Endothelial cell of umbilical vein (primary cell): ENCODE measurements at regions not wholly inside any gene's neighbourhood (a gene's known extent, or its start where the extent isn't known, plus 50 kb on each side); places are given as distances from the start of the nearest gene placed in this dataset.

Experiments used
- BruUV-seq: library from RNA; stranded (reverse); fragments of 400-500 nt; replicated peaks from 2 replicates; lab custom pipeline; 2021; lab: Mats Ljungman, UMichigan
- CTCF ChIA-PET: fragments of 300-600, 350-600 bp; sonication (Branson Sonifier 250); formaldehyde crosslinking; loops from one replicate; lab custom pipeline; 2021; ENCODE audit warnings: antibody characterized with exemption, inconsistent platforms; lab: Charles Lee
- POLR2A ChIA-PET: fragments of 300-600, 350-600 bp; sonication (Branson Sonifier 250); formaldehyde crosslinking; loops from one replicate; lab custom pipeline; 2021; ENCODE audit warnings: antibody characterized with exemption, inconsistent platforms; lab: Charles Lee
- DNase-seq: peaks from one replicate; pipeline ENCODE4 v3.0.0-alpha.2; 2011; ENCODE audit warnings: low read depth, low spot score
- FAIRE-seq: peaks from 2 replicates; lab custom pipeline; 2011; peaks lifted over from hg19 to GRCh38; lab: Jason Lieb, UNC
- H2AFZ ChIP-seq: 2 replicates; pipeline ENCODE4 v1.6.0; 2012; ENCODE audit warnings: low read depth, low read length, control low read depth, inconsistent platforms
- H3K27ac ChIP-seq: 2 replicates; pipeline ENCODE4 v1.5.1; 2011; ENCODE audit warnings: low read depth, mild to moderate bottlenecking, control low read depth, low read length, moderate library complexity; ENCODE audit not compliant: insufficient read depth
- H3K27me3 ChIP-seq, 2 experiments: 2 replicates each; pipeline versions ENCODE4 v1.6.0 to v1.6.1; 2011; ENCODE audit warnings: low read length in 2 of 2, mixed read lengths in 1 of 2; ENCODE audit not compliant: control insufficient read depth in 2 of 2, insufficient read depth in 2 of 2
- H3K36me3 ChIP-seq, 2 experiments: 2 replicates in 1 of 2; 3 replicates in 1 of 2; pipeline ENCODE4 v1.5.1; 2011; ENCODE audit warnings: low read length in 2 of 2, mild to moderate bottlenecking in 1 of 2, moderate library complexity in 1 of 2; ENCODE audit not compliant: control insufficient read depth in 2 of 2, insufficient read depth in 2 of 2; ENCODE audit errors: extremely low read depth in 1 of 2
- H3K4me1 ChIP-seq: 3 replicates; pipeline ENCODE4 v1.5.1; 2011; ENCODE audit warnings: mild to moderate bottlenecking, low read length; ENCODE audit not compliant: control insufficient read depth, insufficient read depth; ENCODE audit errors: extremely low read depth
- H3K4me2 ChIP-seq: 2 replicates; pipeline ENCODE4 v1.6.1; 2011; ENCODE audit warnings: low read length, control low read depth, mixed read lengths; ENCODE audit not compliant: insufficient read depth
- H3K4me3 ChIP-seq, 3 experiments: fragments of 200-600 bp in 1 of 3; sonication (generic), shearing (Covaris generic) in 1 of 3; replicated peaks in 1 of 3; 2 replicates each; pipeline ENCODE4 v1.5.1; 2011 to 2016; ENCODE audit warnings: control low read depth in 3 of 3, low read length in 3 of 3, mild to moderate bottlenecking in 2 of 3, inconsistent platforms in 1 of 3, low read depth in 1 of 3, moderate library complexity in 1 of 3; ENCODE audit not compliant: insufficient read depth in 1 of 3
- H3K79me2 ChIP-seq: 2 replicates; pipeline ENCODE4 v1.6.0; 2012; ENCODE audit warnings: low read length, inconsistent platforms; ENCODE audit not compliant: control insufficient read depth, insufficient read depth
- H3K9ac ChIP-seq: replicated peaks from 2 replicates; pipeline ENCODE3; 2011; ENCODE audit warnings: low read length, control low read depth; ENCODE audit not compliant: insufficient read depth; ENCODE audit errors: extremely low read depth
- H3K9me1 ChIP-seq: replicated peaks from 3 replicates; pipeline ENCODE4 v1.6.0; 2011; ENCODE audit warnings: mild to moderate bottlenecking, low read length; ENCODE audit not compliant: control insufficient read depth, insufficient read depth; ENCODE audit errors: extremely low read depth
- H3K9me3 ChIP-seq: replicated peaks from 2 replicates; pipeline ENCODE4 v1.5.1; 2012; ENCODE audit warnings: low read length, inconsistent platforms; ENCODE audit not compliant: control insufficient read depth, insufficient read depth
- H4K20me1 ChIP-seq: replicated peaks from 2 replicates; pipeline ENCODE3; 2011; ENCODE audit warnings: mild to moderate bottlenecking, low read length; ENCODE audit not compliant: control insufficient read depth, insufficient read depth; ENCODE audit errors: extremely low read depth
- EZH2 ChIP-seq: IDR thresholded peaks from 2 replicates; pipeline ENCODE4 v1.6.1; 2012; ENCODE audit warnings: borderline replicate concordance, low read depth, mild to moderate bottlenecking, moderate library complexity, low read length, inconsistent platforms; ENCODE audit not compliant: severe bottlenecking
- FOS ChIP-seq: IDR thresholded peaks from 2 replicates; pipeline ENCODE4 v1.6.1; 2011; ENCODE audit warnings: mild to moderate bottlenecking, low read length, moderate library complexity, borderline replicate concordance; ENCODE audit not compliant: insufficient read depth
- GATA2 ChIP-seq: IDR thresholded peaks from 2 replicates; pipeline ENCODE4 v1.7.0; 2011; ENCODE audit warnings: low read depth, mild to moderate bottlenecking, moderate library complexity, mixed read lengths, low read length; ENCODE audit not compliant: insufficient read length, insufficient read depth
- JUN ChIP-seq: IDR thresholded peaks from 2 replicates; pipeline ENCODE4 v1.6.1; 2011; ENCODE audit warnings: borderline replicate concordance, low read depth; ENCODE audit not compliant: insufficient read length, insufficient read depth
- MYC ChIP-seq: IDR thresholded peaks from one replicate; pipeline ENCODE4 v1.6.1; 2011; ENCODE audit warnings: mild to moderate bottlenecking, low read depth, low read length
- POLR2A ChIP-seq: IDR thresholded peaks from 2 replicates; pipeline ENCODE4 v1.6.1; 2012; ENCODE audit warnings: low read depth, mild to moderate bottlenecking, control low read depth, low read length
- POLR2AphosphoS5 ChIP-seq: IDR thresholded peaks from 2 replicates; pipeline ENCODE4 v1.6.1; 2012; ENCODE audit warnings: low read depth, mild to moderate bottlenecking, control low read depth, low read length, moderate library complexity; ENCODE audit not compliant: insufficient read depth
- dilution Hi-C: fragments of 300-500 bp; cut with MboI; formaldehyde crosslinking; loops from one replicate; pipeline ENCODE4 v1.15.0; 2019; ENCODE audit warnings: low sequenced_read_pairs; ENCODE audit not compliant: extremely low pct_ligation_motif_present
- intact Hi-C: fragments of 100-400 bp; cut with micrococcal nuclease; formaldehyde crosslinking; loops from one replicate; pipeline ENCODE4 v1.10.0; 2022
- TF ChIP-seq, protein P1 (sequence below), 2 donors: IDR thresholded peaks; 1 replicate in 1 of 2; 2 replicates in 1 of 2; pipeline ENCODE4 v1.5.1; 2011; ENCODE audit warnings: low read length in 2 of 2, mild to moderate bottlenecking in 2 of 2, moderate library complexity in 2 of 2, control low read depth in 1 of 2, inconsistent platforms in 1 of 2, low read depth in 1 of 2; ENCODE audit not compliant: insufficient read depth in 1 of 2; ENCODE audit errors: extremely low read depth in 1 of 2
- TF ChIP-seq, protein P2 (sequence below): IDR thresholded peaks from 2 replicates; pipeline ENCODE4 v1.6.1; 2011; ENCODE audit not compliant: insufficient read depth, insufficient read length

DNA sequence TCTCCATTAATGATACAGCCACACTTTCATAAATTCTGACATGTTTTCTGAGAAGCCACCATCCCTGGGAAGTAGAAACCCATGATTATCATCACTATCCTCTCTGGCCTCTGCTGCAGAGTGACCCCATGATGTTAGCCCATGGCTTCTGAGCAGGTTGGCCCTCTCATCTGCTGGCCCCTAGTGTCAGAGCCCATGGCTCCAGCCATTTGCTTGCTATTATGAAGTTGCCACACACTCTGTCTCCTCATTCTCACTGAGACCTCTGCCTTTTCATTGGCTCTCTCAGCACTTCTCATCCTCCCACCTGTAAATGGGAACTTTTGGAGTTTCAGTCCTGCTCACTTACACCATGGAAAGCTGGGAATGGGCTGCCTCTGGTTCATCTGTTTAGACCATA, 192.7 kb downstream of the GASK1B start:
- no TSS peak for BruUV-seq
- ChIA-PET POLR2A (no interaction called here), CTCF (interaction anchor here (0.6 to 4.9 kb wide), 8 partner anchors 12 to 1505 kb away, joined by 3 to 41 read pairs (median 10); partner anchors contain the start of gene GRIA2)
- H3K27me3 ChIP-seq: no peaks in the 10 kb centered on the region
- H3K4me1 ChIP-seq: peaks cover 36% of the 10 kb centered on the region
- DNase-seq (no peak), FAIRE-seq (no peak)
- no peak for TF ChIP-seq JUN
- TF ChIP-seq FOS: no peak
- TF ChIP-seq EZH2: no peak
- no peak for TF ChIP-seq MYC
- TF ChIP-seq GATA2: no peak
- TF ChIP-seq, protein P1, sequence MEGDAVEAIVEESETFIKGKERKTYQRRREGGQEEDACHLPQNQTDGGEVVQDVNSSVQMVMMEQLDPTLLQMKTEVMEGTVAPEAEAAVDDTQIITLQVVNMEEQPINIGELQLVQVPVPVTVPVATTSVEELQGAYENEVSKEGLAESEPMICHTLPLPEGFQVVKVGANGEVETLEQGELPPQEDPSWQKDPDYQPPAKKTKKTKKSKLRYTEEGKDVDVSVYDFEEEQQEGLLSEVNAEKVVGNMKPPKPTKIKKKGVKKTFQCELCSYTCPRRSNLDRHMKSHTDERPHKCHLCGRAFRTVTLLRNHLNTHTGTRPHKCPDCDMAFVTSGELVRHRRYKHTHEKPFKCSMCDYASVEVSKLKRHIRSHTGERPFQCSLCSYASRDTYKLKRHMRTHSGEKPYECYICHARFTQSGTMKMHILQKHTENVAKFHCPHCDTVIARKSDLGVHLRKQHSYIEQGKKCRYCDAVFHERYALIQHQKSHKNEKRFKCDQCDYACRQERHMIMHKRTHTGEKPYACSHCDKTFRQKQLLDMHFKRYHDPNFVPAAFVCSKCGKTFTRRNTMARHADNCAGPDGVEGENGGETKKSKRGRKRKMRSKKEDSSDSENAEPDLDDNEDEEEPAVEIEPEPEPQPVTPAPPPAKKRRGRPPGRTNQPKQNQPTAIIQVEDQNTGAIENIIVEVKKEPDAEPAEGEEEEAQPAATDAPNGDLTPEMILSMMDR (IDR thresholded peaks at IDR 0.05; ENCODE audit: extremely low read depth in 1 of 2, insufficient read depth in 1 of 2, low read depth in 1 of 2, low read length in 2 of 2): no peak
- TF ChIP-seq POLR2A: no peak
- no peak for TF ChIP-seq POLR2AphosphoS5
- TF ChIP-seq, protein P2, sequence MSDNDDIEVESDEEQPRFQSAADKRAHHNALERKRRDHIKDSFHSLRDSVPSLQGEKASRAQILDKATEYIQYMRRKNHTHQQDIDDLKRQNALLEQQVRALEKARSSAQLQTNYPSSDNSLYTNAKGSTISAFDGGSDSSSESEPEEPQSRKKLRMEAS: no peak
- no peaks in the 10 kb centered on the region for H3K9me3 ChIP-seq
- intact Hi-C loops (no loop called here), dilution Hi-C loops (no loop called here)
- H3K79me2 ChIP-seq: no peaks in the 10 kb centered on the region
- peak overlapping the region; percentile 6 for H2AFZ ChIP-seq
- H3K9me1 ChIP-seq: no peaks in the 10 kb centered on the region
- H3K36me3 ChIP-seq: no peaks in the 10 kb centered on the region
- no peaks in the 10 kb centered on the region for H4K20me1 ChIP-seq
- no peak overlapping the region for H3K9ac ChIP-seq
- H3K4me2 ChIP-seq: no peak overlapping the region
- no peak overlapping the region for H3K27ac ChIP-seq
- H3K4me3 ChIP-seq: no peak overlapping the region
